Loucy (cell line): ENCODE measurements at regions not wholly inside any gene's neighbourhood (a gene's known extent, or its start where the extent isn't known, plus 50 kb on each side); places are given as distances from the start of the nearest gene placed in this dataset.

Experiments used
- EZH2phosphoT487 ChIP-seq: fragments of 200-600 bp; IDR thresholded peaks from 2 replicates; pipeline ENCODE4 v1.6.1; 2018; ENCODE audit warnings: antibody characterized with exemption, mild to moderate bottlenecking, moderate library complexity, borderline replicate concordance
- TF ChIP-seq, protein P1 (sequence below): fragments of 200-600 bp; sonication (generic); conservative IDR thresholded peaks from 2 replicates; pipeline ENCODE4 v1.5.1; 2014; ENCODE audit warnings: mild to moderate bottlenecking, antibody characterized with exemption, low read length

DNA sequence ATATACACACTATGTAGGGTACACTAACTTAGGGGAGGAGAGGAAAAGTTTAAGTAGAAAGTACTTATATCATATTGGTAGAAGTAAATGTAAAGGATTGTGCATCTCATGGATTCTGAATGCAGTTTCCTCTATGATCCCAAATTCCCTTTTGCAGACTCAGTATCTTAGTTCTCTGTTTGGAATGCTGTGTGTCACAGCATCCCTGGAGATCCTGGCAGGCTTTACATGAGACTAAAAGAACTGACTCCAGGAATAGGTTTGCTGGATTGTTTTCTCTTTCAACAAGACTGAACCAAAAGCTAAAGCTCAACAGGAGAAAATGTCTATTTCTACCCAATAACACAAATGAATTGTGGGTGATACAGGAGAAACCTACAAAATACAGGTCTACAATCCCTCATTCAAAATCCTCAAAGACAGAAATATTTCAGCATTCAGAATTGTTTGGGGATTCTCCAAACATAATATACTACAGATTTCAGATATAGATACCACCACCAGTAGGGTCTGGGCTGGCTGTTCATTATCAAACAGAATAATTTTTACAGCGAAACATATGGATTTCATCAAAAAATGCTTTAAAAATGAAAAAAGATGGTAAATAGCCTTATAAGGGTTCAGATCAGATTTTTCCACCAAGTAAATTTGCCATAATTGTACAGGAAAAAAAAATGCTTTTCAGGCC, 324.7 kb upstream of the GRAMD2B start:
- no peak for TF ChIP-seq EZH2phosphoT487
- TF ChIP-seq, protein P1, sequence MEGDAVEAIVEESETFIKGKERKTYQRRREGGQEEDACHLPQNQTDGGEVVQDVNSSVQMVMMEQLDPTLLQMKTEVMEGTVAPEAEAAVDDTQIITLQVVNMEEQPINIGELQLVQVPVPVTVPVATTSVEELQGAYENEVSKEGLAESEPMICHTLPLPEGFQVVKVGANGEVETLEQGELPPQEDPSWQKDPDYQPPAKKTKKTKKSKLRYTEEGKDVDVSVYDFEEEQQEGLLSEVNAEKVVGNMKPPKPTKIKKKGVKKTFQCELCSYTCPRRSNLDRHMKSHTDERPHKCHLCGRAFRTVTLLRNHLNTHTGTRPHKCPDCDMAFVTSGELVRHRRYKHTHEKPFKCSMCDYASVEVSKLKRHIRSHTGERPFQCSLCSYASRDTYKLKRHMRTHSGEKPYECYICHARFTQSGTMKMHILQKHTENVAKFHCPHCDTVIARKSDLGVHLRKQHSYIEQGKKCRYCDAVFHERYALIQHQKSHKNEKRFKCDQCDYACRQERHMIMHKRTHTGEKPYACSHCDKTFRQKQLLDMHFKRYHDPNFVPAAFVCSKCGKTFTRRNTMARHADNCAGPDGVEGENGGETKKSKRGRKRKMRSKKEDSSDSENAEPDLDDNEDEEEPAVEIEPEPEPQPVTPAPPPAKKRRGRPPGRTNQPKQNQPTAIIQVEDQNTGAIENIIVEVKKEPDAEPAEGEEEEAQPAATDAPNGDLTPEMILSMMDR = no peak
